Neutrophil (primary cell): ENCODE measurements at regions not wholly inside any gene's neighbourhood (a gene's known extent, or its start where the extent isn't known, plus 50 kb on each side); places are given as distances from the start of the nearest gene placed in this dataset.

Source experiments
- H3K27ac ChIP-seq: fragments of 200-600 bp; sonication (generic); 2 replicates; pipeline ENCODE4 v1.5.1; 2016; ENCODE audit warnings: mild to moderate bottlenecking, moderate library complexity
- H3K27me3 ChIP-seq: fragments of 200-600 bp; sonication (generic); 2 replicates; pipeline ENCODE4 v1.6.0; 2016; ENCODE audit warnings: mild to moderate bottlenecking
- H3K36me3 ChIP-seq: fragments of 200-600 bp; sonication (generic); 2 replicates; pipeline ENCODE4 v1.5.1; 2017
- H3K4me1 ChIP-seq, 2 experiments: fragments of 200-600 bp in 1 of 2; sonication (generic) in 1 of 2; 1 replicate in 1 of 2; 2 replicates in 1 of 2; pipeline versions ENCODE4 v1.5.1 to v1.6.1; 2013 to 2016; ENCODE audit warnings: low read depth in 1 of 2, low read length in 1 of 2, mild to moderate bottlenecking in 1 of 2, moderate library complexity in 1 of 2; ENCODE audit not compliant: control insufficient read depth in 1 of 2, insufficient read depth in 1 of 2
- H3K4me3 ChIP-seq, 2 experiments: fragments of 200-600 bp in 1 of 2; sonication (generic) in 1 of 2; 1 replicate in 1 of 2; 2 replicates in 1 of 2; pipeline ENCODE4 v1.5.1; 2013 to 2016; ENCODE audit warnings: low read depth in 1 of 2, low read length in 1 of 2, mild to moderate bottlenecking in 1 of 2, moderate library complexity in 1 of 2
- H3K9me3 ChIP-seq: fragments of 200-600 bp; sonication (generic); 2 replicates; pipeline ENCODE4 v1.5.1; 2016
- TF ChIP-seq, protein P1 (sequence below): fragments of 200-600 bp; sonication (generic); IDR thresholded peaks from 2 replicates; pipeline ENCODE4 v1.5.1; 2016; ENCODE audit warnings: antibody characterized with exemption

- Histone ChIP-seq H3K27ac (no peak overlapping the region), H3K4me3 (no peak overlapping the region), H3K4me1 (no peaks in the 10 kb centered on the region), H3K27me3 (no peaks in the 10 kb centered on the region), H3K9me3 (no peaks in the 10 kb centered on the region), H3K36me3 (no peaks in the 10 kb centered on the region)
- TF ChIP-seq, protein P1, sequence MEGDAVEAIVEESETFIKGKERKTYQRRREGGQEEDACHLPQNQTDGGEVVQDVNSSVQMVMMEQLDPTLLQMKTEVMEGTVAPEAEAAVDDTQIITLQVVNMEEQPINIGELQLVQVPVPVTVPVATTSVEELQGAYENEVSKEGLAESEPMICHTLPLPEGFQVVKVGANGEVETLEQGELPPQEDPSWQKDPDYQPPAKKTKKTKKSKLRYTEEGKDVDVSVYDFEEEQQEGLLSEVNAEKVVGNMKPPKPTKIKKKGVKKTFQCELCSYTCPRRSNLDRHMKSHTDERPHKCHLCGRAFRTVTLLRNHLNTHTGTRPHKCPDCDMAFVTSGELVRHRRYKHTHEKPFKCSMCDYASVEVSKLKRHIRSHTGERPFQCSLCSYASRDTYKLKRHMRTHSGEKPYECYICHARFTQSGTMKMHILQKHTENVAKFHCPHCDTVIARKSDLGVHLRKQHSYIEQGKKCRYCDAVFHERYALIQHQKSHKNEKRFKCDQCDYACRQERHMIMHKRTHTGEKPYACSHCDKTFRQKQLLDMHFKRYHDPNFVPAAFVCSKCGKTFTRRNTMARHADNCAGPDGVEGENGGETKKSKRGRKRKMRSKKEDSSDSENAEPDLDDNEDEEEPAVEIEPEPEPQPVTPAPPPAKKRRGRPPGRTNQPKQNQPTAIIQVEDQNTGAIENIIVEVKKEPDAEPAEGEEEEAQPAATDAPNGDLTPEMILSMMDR, result no peak
These were observed 162.7 kb downstream of the ZNF608 start for GRCh38 chr5:124583469-124584350.

DNA sequence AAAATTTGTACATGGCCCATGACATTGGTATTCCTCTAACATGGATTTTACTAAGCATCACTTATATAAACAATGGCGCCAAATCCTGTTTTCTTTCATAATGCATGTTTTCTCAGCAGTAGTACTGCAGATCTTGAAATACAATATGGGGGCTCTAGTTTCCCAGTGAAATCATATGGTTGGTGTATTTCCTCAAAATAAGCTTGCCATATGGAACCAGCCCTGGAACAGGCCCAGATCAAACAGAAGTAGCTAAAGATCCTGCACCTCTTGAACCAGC is 163.9 kb downstream of the ZNF608 start:
- Histone ChIP-seq H3K36me3 (no peaks in the 10 kb centered on the region), H3K4me3 (no peak overlapping the region), H3K4me1 (no peaks in the 10 kb centered on the region), H3K27ac (no peak overlapping the region), H3K9me3 (no peaks in the 10 kb centered on the region), H3K27me3 (no peaks in the 10 kb centered on the region)
- TF ChIP-seq, protein P1, result no peak

DNA sequence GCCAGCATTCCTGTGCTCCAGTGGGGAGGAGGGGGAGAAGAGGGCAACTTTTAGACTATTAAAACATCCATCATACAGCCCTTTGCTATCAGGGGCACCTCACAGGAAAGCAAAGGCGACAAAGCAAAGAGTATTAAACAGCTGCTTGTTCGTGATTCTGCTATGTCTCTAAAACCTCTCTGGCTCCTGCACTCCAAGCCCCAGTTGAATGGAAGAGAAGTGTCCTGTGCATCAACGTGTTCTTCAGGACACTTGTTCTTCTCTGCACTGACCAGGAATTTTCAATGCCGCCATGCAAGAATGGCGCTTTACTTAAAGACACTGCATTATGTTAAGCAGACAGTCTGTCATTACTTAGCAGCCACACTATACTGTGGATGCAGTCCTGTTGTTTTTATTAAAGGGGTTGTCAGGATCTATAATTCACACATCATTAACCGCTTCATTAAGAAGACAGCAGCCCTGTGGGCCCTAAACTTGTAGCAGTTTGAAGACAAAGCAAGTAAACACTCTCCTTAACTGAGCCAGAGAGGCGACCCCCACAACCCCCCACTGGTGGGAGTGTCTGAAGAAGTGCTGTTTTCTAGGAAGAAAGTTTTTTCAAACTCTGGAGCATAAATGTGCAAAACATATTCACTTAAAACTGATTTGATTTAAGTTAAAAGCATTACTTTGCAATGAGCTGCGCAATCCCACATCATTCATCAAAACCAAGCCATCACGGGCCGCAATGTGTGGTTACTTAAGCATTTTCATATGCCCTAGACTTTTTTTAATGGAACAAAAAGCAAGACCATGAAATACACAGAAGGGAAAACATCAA is 164.5 kb downstream of the ZNF608 start:
- Histone ChIP-seq H3K36me3 (no peaks in the 10 kb centered on the region), H3K4me1 (no peaks in the 10 kb centered on the region), H3K27ac (no peak overlapping the region), H3K4me3 (no peak overlapping the region), H3K27me3 (no peaks in the 10 kb centered on the region), H3K9me3 (no peaks in the 10 kb centered on the region)
- TF ChIP-seq, protein P1, result no peak

DNA sequence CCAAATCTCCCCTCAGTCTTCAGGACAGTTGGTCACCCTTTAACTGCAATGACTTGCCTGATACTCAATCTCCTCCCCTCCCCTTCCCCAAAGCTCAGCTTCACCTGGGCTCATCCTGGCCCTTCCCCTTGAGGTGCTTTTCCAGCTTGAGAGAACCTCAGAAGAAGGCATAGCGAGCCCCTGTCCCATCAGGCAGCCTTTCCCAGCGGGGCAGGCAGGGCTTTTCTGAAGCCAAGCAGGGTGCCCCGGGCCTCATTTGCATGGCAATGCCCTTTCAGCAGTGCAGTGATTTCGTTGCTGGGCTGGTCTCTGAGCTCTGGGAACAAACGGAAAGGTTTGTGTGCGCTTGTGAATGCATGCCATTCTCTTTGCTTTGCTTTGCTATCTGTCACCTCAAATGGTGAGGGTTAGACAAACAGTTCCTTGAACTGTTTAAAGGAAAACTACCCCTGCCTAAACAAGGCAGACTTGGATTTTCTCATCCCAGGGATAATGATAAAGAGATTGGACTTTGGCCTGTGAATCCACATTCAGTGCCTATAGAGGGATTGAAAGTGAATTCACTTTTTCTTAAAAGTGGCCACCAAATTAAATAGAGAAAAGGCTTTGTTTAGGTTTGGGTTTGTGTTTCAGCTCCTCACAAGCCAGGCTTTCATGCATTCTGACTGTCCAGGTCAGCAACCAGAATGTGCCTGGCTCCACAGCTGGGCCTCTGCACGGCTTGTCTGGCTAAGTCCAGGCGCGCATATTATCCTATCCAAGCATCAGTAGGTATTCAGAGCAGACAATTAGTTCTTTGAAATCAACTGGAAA is 165.3 kb downstream of the ZNF608 start:
- Histone ChIP-seq H3K4me1 (no peaks in the 10 kb centered on the region), H3K9me3 (no peaks in the 10 kb centered on the region), H3K27ac (no peak overlapping the region), H3K4me3 (no peak overlapping the region), H3K36me3 (no peaks in the 10 kb centered on the region), H3K27me3 (no peaks in the 10 kb centered on the region)
- TF ChIP-seq, protein P1, result no peak

GRCh38 chr5:124580512-124580911 is 165.9 kb downstream of the ZNF608 start:
- TF ChIP-seq, protein P1, result no peak
- Histone ChIP-seq H3K36me3 (no peaks in the 10 kb centered on the region), H3K27me3 (no peaks in the 10 kb centered on the region), H3K4me1 (no peaks in the 10 kb centered on the region), H3K4me3 (no peak overlapping the region), H3K27ac (no peak overlapping the region), H3K9me3 (no peaks in the 10 kb centered on the region)
